Activated T-helper 9 cell treated with anti-CD3 and anti-CD28 coated beads, Interleukin-2, amount 50 U/mL, for 16 hours (primary cell): ENCODE measurements at regions not wholly inside any gene's neighbourhood (a gene's known extent, or its start where the extent isn't known, plus 50 kb on each side); places are given as distances from the start of the nearest gene placed in this dataset.

ENCODE experiments used
- DNase-seq: peaks from one replicate; pipeline ENCODE4 v3.0.0-alpha.2; 2020; ENCODE audit warnings: low read depth

- no peak for DNase-seq
Observed at GRCh38 chr10:10902951-10903350, 114.7 kb upstream of the CELF2 start.

DNA sequence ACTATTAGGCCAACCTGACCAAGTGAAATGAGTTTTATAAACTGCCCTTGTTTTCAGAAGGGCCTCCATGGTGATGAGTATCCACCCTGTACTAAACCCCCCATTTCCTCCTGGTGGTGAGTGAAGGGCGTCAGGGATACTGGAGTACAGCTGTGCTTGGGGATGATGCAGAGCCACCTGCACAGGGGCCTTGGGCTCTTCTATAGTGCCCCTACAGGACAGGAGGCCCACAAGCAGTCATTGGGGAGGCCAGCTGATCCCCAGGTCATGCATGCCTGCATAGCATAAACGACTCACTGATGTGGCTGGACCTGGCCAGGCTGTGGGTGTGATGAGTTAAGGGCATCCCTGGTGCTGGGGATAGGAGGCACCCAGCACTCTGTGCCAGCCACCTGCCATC, 114.1 kb upstream of the CELF2 start:
- no peak for DNase-seq

GRCh38 chr10:10910634-10911033, 107.0 kb upstream of the CELF2 start:
- DNase-seq: no peak

DNA sequence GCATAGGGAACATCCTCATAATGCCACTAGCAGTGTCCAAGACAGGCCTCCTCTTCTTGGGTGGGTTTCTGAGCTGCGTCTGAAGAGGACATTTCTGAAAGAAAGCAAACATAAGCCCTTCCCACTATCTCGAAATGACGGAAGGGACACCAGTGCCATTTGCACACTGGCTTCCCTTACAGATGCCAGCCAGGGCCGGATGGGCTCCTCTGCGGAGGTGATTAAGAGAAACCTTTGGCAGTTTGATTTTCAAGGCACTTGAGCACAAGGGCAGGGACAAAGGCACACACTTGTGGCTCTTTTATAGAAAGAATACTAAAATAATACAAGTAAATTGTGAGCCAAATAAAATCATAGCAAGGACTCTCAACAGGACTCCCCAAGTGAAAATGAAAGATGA, 106.6 kb upstream of the CELF2 start:
- DNase-seq: no peak

GRCh38 chr10:10911471-10911921, 106.2 kb upstream of the CELF2 start:
- DNase-seq: no peak

GRCh38 chr10:10914144-10914543, 103.5 kb upstream of the CELF2 start:
- no peak for DNase-seq

- DNase-seq: no peak
Observed at GRCh38 chr10:10915215-10915614, 102.5 kb upstream of the CELF2 start.

- no peak for DNase-seq
Observed at GRCh38 chr10:10917031-10917430, 100.6 kb upstream of the CELF2 start.

DNA sequence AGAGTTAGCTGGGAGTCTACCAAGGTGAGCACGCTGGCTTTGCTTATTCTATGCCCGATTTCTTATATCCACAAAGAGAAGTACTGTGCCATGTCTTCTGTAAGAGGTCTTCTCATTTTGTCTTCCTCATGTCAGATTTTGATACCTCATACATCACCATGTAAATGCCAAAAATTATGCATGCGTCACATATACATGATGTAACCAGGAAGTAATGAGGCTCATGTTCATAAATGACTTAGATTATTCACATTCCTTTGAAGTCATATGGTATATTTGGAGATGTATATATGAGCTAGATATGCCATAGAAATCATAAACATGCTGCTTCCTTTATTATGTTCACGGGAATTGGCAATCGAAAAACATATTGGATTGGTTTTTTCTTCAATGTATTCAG, 97.7 kb upstream of the CELF2 start:
- DNase-seq: no peak

DNA sequence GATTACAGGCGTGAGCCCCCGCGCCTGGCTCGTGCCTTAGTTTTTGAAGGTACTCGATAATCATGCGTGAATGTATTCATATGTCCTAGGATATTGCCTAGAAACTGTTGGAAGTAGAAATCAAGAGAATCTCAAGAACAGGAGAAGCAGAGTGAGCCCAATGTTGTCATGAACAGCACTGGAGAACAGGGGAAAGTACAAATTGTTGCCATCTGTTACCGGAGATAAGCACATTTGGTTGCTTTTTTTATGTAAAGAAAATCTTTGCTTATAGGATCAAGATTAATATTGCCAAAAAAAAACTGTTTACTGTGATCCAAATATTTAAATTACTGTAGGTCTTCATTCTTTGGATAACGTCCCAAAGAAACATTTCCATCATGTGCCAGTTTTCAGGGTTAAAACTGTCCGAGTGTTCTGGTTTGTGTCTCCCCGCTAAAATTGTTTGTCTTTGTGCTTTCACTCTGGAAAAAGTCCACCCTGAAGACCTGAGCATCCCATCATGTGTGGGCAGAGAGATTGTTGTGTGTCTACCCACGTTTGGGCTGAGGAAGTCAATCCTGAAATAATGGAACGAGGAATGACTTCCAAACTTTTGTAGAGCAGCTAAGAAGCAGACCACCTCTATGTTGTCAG, 95.7 kb upstream of the CELF2 start:
- no peak for DNase-seq

DNA sequence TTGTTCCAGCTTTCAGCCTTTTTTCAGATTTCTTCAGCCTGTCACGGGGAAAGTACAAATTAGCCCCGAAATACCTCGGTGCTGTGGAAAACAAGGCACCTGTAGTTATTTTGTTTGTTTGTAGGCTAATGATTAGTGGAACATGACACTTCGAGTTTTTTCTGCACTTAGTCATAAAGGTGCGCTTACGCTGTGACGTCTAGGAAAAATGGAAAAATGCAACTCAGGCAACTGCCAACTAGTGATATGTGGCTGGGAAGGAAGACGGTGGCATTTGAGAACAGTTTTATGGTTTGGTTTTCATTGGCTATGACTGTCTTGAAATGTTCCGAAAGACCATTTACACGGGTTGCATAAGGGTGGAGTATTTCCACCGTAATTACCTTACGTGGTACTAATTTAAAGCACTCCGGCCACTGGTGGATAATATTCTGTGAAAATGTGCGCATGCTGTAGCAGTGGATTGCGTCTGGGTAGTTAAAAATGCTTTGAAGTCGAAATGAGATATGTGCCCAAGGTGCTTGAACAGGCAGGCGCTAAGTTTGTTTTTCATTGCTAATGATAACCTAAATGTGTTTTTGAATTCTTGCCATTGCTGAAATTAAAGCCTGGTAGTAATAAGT, 94.5 kb upstream of the CELF2 start:
- DNase-seq: no peak

DNA sequence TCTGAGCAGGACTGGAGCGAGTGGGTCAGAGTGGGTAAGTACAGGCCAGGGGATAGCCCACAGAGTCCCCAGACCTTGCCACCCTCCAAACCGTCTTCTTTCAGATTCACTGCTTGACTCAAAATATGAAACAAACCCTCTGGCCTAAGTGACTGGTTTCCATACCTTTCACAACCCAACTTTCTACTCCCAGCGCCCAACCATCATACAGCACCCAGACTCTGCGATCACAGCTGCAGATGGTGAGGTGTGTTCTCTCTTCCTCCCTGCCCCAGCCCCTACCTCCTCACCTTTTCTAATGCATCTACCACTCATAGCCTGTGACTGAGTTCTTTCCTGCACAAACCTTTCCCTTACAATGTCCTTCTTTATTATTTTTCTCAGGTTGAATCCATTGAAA, 92.0 kb upstream of the CELF2 start:
- no peak for DNase-seq

DNA sequence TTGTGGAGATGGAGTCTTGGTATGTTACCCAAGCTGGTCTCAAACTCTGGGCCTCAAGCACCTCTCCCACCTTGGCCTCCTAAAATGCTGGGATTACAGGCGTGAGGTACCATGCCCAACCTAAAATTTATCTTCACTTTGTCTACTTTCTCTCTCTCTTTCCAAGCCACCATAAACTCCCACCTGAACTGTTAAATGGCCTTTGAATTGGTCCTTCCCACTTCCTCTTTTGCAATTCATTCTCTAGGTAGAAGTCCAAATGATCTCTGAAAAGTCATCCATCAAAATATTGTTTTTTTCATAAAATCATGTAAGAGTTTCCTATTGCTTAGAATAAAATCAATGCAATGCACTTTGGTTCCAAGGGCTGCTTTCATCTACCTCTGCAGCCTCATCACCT, 90.1 kb upstream of the CELF2 start:
- no peak for DNase-seq

DNA sequence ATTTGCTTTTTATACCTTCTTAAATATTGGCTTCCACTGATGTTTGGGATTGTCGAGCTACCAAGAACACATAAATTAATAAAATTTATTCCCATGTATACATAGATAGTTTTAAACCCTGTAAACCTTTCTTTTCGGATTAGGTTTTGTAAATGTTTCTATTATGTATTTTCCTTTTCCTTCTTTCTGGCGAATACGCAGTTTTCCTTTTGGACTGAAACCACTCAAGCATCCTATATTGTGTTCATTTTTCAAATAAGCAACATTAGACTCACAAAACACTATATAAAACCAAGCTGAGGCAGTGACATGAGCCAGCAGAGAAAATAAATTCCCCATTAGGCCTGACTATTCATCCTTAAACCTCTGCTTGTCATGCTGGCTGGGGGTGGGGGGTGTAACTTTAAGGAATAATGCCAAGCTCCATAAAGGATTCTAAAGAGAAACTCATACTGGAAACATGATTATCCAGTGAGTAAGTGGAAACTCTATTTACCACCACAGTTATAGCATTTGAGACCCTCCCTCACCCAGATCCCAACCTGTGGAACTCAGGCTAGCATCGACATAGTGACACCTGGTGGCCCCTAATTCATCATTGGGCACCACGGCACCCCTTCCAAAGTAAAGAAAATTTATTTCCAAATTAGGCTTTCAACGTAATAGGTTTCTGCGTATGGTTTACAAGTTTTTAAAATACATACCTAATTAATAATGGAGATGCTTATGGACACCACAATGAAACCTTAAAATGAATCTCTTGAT, 86.5 kb upstream of the CELF2 start:
- no peak for DNase-seq

DNA sequence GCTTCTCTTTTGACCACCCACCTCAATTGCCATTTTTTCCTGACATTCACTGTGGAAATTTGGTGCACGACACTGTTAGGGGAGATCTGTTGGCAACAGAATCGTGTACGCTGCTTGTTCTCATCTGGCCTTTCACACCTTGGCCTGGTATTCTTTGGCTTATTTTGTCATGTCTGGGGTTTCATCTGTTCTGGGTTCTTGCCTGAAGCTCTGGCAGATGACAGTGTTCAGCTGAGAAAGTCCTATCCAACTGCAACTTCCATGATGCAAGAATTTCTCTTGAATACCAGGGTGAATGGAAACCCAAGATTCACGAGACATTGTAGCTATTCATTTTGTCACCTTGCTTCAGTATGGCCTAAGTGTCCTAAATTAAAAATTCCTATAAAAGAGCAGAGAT, 82.6 kb upstream of the CELF2 start:
- DNase-seq: no peak

DNA sequence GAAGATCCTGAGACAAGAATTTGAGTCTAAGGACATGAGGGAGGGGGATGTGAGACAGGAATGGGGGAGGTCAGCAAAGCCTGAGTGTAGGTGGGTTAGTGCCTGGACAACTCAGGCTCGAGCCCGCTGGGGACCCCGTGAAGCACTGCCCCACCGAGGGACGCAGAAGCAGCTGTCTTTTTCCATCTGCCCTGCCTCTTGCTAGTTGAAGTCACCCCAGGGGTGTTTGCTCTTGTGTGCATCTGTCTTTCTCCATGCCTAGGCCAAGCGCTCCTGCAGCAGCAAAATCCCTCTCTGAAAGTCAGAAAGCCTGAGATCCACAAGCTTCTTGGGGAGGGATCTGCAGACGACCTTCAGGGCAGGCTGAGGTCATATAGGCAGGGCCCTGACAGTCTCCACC, 79.0 kb upstream of the CELF2 start:
- no peak for DNase-seq

GRCh38 chr10:10941127-10941730, 76.4 kb upstream of the CELF2 start:
- no peak for DNase-seq

- no peak for DNase-seq
Observed at GRCh38 chr10:10942441-10942840, 75.2 kb upstream of the CELF2 start.

DNA sequence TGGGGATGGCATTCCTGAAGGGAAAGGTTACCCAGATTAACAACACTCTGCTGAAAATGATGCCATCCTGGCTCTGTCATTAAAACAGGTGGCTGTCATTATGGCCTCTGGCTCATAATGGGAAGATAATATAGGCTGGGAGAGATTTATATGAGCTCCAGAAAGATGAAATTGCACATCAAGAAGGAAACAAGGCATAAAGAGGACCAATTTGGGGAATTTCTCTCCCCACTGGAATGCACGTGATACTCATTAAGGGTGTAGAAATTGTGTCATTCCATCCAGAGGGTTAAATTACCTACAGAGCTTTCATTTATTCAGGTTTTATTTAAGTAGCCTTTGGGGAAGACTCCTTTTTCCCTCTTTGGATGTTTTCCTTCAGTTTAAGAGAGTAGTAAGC, 71.6 kb upstream of the CELF2 start:
- DNase-seq: no peak

DNA sequence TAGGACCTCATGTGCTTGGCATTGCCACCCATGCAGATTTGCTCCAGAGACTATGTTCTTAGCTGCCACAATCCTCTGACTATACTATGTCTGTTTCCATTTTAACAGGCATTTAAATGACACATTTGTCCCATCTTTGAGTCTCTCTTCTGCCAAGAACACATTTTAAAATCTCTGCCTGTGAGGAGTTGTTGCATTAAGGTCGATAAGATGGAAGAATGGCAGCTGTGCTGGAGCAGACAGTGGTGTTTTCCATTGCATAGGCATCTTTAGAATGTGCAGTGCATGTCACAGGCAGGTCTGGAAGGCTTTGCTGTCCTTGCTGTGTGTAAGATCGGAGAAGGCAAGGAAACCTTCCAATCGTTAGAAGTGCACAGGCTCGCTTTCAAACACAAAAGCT, 70.9 kb upstream of the CELF2 start:
- no peak for DNase-seq

DNA sequence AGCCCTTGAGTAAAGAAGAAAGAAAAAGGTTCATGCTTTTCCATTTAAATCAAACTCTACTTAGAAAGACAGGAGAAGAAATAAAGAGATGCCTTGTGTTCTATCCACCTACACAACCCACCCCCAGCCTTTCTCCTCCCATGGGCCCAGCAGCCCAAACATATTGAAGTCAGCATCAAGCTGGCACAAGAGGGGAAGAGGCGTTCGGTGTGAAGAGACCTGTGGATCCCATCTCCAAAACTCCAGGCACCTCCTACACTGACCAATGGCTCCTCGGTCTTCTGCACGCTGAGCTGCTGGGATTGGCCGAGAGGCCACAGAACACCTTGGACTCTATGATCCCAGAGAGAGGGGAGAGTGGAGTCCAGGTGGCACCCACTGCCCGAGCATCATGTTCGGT, 66.0 kb upstream of the CELF2 start:
- no peak for DNase-seq

DNA sequence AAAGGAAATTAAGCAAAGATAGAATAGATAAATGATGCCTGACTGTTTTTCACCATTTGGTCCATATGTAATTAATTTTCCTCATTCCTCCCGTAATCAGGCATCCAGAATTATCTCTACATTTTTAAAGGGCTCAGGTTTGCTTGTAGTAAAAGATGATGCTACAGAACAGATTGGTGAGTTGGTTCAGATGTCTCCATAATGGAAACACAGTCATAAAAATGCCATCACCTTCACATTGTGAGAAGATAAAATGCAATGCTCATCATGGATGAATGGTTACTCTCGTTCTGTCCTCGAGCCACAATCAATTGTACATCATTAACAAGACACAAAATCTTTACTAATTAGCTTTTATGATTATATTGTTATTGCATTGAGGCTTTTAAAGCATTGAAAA, 64.9 kb upstream of the CELF2 start:
- DNase-seq: no peak
